ENCODE measurements at regions not wholly inside any gene's neighbourhood (a gene's known extent, or its start where the extent isn't known, plus 50 kb on each side); places are given as distances from the start of the nearest gene placed in this dataset.

GRCh38 chr1:79955966-79956365 lies 949.4 kb upstream of the ADGRL4 start:
- no peak for TF ChIP-seq CTCF (IDR thresholded peaks at IDR 0.05; ENCODE audit: low read depth, low read length, missing input control)
- TF ChIP-seq YY1 (IDR thresholded peaks at IDR 0.05) = no peak

Data from liver (tissue), 2 donors.